ENCODE measurements at regions not wholly inside any gene's neighbourhood (a gene's known extent, or its start where the extent isn't known, plus 50 kb on each side); places are given as distances from the start of the nearest gene placed in this dataset.
"Not testable (repeated sequence)": the region's sequence is repeated elsewhere in the genome, so short reads cannot be mapped to it uniquely, and the experiment has no call there.

- DNase-seq: no peak
Observed at GRCh38 chr6:4486568-4487315, 289.5 kb upstream of the CDYL start.

GRCh38 chr6:4485735-4486134 lies 290.5 kb upstream of the CDYL start:
- DNase-seq: no peak

DNA sequence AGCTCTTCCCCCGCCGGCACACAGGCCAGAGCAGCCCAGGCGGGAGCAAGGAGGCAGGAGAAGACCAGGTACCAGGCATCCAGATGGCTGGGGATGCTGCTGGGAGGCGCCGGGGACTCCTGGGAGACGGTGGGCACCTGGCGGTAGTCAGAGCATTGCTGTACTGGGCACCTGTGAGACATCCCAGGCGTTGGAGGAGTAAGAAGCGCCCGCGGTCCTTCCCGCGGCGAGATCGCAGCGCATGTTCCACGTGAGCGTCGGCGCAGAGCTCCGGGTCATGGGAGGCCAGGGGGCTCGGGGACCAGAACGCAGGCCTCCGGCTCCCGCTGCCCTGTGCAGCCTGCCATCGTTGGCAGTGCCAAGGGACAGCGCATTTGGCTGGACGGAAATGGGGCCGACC lies 293.7 kb upstream of the CDYL start:
- no peak for DNase-seq

DNA sequence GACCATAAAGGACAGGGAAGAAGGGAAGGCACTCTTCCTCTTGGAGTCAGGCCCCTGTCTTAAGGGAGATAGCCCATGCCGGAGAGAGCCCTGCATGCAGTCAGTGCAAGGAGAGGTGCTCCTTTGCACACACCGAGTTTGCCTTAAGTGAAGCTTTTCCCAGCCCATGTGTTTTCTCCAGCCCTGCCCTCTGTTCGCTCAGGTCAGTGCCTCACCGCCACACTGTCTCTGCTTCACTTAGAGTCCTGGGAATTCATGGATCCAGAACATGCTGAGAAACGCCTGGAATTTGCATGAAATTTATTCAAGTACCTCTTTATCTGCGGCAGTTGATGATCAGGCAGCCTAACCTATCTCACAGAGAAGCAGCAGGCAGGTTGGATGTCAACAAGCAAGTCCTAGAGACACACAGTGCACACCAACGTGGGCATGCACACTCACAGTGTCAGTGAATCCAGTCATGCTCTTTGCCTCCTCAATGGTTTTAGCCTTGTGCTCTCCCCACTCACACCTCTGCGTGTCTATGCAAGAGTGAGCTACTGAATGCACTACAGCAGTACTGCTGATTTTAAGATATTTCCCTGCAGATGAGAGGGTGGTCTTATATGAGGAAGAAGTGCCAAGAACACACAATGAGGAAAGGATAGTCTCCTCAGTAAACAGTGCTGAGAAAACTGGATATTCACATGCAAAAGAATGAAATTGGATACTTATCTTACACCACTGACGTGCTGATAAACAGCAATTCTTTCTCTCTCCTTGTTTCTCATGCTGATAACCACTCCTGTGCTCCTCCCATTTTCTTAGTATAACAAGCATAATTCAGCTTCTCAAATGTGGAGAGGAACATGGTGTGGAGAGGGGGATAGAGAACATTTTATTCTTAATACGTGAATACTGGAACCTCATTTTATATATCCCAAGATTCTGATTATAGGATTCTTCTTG lies 295.1 kb upstream of the CDYL start:
- no peak for DNase-seq

DNA sequence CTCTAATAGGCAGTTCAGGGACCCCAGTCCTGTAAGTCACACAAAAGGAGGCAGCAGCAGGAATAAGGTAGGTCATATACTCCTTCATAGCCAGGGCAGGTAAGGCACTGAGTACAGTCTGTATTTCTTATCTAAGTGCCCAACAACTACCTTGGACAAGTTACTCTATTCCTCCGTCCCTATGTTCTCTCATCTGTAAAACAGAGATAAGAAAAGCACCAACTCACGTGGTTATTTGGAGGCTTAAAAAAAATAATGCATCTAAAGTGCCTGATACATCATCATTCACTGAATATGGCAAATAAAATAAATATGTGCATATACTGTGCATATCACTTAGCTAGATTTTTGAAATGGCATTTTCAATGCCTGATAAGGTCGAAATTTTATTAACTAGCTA lies 298.1 kb upstream of the CDYL start:
- DNase-seq: no peak

- DNase-seq: no peak
Observed at GRCh38 chr6:4474810-4475209, 301.4 kb upstream of the CDYL start.

- DNase-seq: no peak
Observed at GRCh38 chr6:4472969-4473642, 303.1 kb upstream of the CDYL start.

DNA sequence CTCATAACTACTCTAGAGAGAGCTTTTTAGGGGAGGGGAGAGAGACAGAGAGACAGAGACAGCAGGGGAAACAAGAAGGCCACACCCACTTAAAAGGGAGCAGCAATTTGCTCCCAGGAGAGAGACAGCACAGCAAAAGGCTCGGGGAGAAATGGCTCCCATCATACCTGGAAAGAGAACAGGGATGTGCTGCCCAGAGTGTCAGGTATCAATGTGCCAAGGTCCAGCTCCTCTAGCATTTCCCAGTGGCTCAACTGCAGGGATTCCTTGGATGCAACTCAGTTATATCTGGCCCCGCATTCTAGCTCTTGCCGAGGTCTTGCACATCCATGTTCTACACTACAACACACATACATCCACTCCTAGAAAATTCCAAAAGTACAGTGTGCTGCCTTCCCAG lies 304.0 kb upstream of the CDYL start:
- DNase-seq: no peak

DNA sequence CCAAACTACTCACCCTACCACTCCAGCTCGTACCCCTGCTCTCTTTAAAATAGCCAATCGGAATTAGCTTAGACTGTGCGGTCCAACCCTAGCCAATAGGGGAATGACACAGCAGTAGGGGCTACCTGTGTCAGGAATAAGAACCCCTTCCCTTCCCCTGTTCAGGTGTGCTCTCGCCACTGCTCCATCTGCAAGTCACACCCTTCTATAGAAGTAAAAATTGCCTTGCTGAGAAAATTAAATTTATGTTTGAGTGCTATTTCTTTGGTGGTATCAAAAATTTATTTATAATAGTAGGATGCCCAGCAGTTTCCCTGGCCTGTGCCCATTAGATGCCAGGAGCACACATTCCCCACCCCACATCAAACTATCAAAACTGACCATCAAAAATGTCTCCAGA lies 304.7 kb upstream of the CDYL start:
- DNase-seq: not testable (repeated sequence)

DNA sequence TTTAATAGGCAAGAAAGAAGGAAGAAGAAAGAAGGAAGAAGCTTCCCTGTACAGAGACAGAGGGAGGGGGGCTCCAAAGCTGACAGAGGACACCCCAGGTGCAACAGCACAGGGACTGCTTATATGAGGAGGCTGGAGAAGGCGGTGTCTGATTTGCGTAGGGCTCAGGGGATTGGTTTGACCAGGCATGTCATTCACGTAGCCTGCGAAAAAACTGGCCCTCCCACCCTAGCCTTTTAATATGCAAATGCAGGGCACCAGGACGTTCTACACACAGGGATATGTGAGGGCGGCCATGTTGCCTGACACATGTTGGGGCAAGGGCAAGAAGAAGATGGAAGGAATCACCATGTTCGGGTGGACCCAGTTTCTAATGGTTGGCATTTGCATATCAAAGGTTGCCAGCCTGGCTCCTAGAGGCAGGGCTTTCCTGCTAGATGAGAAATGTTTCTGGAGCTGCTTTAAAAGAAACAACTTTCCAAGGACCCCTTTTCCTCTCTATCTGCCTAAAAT lies 305.4 kb upstream of the CDYL start:
- DNase-seq: no peak

GRCh38 chr6:4466769-4467480 lies 309.3 kb upstream of the CDYL start:
- no peak for DNase-seq

GRCh38 chr6:4466261-4466660 lies 309.9 kb upstream of the CDYL start:
- no peak for DNase-seq

DNA sequence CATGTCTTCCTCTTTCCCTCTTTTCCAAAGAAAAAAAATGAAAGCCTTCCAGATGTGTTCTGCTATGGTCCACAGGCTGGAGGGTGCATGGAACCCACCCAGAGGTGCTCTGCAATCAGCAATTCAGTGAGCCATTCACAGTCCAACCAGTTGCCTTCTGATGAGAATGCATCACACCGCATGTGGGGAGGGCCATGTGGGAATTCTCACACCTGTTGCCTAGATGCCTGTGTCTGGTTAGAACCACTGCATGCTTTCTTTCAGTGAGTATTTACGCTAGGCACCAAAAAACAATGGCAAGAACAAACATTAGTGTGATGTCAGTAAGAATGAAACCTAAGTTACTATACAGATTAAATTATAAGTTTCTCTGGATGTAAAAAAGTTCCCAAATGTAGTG lies 311.6 kb upstream of the CDYL start:
- DNase-seq: no peak

DNA sequence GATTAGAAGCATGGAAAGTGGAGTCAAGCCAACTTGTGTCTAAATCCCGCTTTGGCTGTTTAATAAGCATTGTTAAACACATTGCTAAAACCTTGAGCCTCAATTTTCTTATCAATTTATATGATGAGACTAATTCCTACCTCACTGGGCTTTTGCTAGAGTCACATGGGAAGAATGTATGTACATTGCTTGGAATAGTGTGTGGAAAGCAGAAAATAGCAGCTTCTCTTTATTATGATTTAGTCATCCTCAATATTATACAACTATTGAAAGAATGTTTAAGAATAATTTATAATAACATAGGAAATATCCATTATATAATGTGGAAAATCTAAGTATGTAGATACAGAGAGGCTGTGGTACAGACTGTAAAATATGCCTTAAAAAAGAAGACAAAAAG lies 313.0 kb upstream of the CDYL start:
- no peak for DNase-seq

DNA sequence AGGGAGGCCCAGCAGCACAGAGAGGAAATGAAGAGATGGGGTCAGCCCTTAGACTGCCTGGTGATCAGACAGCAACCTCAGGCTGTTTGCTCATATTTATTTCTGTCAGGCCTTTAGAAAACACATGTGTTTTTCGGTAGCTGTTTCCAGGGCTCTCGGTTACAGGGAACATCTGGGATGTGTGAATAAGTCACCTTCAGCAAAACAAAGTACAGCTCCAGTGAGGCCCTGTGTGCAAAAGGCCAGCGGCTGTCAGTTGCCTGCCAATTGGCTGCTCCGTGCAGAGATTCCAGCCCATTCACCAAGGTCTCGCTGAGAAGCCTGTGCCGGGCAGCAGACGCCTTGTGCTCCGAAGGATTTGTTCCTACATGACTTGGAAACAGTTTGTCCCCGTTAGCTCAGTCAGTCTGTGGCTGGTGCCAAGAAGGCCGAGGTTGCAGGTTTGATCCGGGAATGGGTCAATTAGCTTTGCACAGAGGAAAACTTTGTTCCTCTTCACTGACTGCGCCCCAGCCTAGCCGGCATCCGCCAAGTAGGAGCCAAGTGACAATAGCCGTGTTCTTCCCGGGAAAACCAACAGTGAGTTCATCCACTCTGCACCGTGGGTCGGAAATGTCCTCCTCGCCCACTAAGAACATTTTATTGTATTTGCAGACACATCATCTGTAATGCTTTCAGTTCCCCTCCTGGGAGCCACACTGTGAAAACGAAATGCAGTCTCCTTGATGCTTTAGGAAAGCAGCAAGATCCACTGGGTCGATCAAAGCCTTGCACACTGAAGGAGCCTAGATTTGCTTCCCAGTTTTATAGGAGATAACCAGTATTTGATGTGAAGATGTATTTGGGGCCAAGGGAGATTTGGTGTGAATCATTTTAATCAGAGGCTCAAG lies 315.4 kb upstream of the CDYL start:
- DNase-seq: no peak

DNA sequence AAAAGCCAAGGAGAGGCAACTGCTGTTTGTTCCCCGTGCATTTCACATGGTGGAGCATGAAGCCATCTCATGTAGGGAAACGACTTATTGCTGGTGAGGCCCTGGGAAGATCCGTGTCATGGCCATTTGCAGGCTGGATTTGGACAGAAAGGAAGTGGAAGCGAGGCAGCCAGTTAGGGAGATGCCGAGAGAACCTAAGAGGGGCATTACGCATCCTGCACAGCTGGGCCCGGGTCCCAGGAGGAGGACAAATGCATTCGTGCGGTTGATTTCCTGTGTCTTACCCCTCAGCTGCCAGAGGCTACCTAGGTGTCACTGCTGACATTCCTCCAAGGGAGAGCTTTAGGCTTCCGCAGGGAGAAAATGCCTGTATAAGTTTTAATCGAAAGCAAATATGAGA lies 316.2 kb upstream of the CDYL start:
- no peak for DNase-seq

GRCh38 chr6:4459032-4459431 lies 317.2 kb upstream of the CDYL start:
- no peak for DNase-seq

DNA sequence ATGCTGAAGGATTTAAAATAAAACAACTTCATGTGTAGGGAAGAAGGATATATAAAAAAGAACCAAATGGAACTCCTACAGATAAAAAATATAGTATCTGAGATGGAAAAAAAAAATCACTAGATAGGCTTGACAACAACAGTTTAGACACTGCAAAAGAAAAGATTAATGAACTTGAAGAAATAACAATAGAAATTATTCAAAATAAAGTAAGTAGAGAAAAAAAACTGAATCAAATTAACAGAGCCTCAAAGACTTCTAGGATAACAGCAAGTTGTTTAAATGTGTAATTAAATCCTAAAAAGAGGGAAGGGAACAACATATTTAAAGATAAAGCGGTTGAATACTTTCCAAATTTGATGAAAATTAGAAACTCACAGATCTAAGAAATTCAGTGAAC lies 316.3 kb upstream of the ECI2 start:
- no peak for DNase-seq

GRCh38 chr6:4451081-4451480 lies 315.7 kb upstream of the ECI2 start:
- DNase-seq: no peak

DNA sequence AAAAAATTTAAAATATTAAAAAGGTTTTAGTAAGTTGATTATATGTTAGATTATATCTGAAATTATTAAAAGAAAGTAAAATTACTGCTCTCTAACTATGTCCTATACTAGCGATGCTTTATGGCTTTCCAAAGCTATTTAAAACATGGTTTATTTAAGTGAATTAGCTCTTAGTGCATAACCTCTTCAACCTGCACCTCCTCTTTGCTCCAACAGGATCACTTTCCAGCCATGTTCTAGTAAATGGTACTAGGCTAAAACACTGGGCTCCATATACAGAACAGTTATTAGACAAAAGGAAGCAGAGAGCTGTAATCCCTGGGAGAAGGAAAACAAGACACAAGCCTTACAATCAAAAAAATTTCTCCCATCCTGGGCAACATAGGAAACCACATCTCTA lies 314.9 kb upstream of the ECI2 start:
- DNase-seq: no peak

- no peak for DNase-seq
Observed at GRCh38 chr6:4449409-4449808, 314.0 kb upstream of the ECI2 start.

GRCh38 chr6:4448841-4449240 lies 313.5 kb upstream of the ECI2 start:
- DNase-seq: no peak
